Stimulated activated CD4-positive, alpha-beta T cell treated with anti-CD3 and anti-CD28 coated beads, Interleukin-4, amount 100 ng/mL, for 4 hours (primary cell): ENCODE measurements at regions not wholly inside any gene's neighbourhood (a gene's known extent, or its start where the extent isn't known, plus 50 kb on each side); places are given as distances from the start of the nearest gene placed in this dataset.

Source experiments
- DNase-seq, 2 experiments: peaks; one replicate each; pipeline ENCODE4 v3.0.0-alpha.2; 2020

DNA sequence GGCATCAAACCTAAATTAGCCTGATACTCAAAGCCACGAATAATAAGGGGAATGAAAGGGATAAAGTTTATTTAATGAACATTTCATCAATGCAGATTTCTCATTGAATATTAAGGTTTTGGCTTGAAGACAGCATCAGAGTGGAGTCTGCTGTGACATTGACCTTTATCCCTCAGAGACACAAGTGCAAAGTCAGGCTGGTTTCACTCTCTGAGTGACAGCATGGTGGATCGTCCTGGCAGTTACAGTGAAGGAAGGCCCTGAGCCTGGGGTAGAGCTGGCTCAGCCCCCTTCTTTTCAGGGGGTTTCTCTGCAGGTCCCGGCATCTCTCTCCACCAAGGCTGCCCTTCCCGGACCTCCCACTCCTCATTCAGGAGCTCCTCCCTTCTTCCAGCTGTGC is 503.1 kb downstream of the PREX1 start:
- no peak for DNase-seq

DNA sequence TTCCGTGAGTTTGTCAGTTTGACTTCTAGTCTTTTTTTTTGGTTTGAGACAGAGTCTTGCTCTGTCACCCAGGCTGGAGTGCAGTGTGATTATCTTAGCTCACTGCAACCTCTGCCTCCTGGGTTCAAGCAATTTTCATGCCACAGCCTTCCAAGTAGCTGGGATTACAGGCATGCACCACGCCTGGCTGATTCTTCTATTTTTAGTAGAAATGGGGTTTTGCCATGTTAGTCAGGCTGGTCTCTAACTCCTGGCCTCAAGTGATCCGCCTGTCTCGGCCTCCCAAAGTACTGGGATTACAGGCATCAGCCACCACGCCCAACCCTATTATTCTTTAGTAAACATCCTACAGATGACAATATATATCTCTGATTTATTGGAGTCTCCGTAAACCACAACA is 506.5 kb downstream of the PREX1 start:
- no peak for DNase-seq

DNA sequence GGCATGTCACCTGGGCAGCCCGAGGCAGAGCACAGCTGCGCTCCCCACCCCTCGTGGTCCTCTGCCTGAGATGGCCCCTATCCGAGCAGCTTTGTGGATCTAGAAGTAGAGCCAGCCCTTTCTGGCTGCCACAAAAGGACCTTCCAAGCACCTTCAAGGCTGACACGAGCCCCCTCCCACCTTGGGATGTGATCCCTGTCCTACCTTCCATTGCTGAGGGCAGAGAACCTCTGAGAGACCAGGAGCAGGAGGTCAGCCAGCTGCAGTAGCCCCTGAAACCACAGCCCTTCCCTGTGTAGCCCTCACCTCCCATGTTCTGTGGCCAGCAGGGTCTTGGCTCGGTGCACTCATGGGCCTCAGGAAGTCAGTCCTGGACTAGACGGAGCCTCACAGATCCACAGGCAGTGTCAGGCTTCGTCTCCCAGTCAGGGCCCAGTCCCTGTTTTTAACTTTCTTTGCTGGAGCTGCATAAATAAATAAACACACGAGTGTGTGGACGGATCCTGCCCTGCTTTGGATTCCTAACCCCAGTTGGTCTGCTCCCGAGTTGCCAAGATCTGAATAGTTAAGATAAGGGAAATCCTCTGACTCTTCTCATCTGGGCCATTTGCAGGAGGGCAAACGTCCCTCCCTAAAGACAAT is 507.7 kb downstream of the PREX1 start:
- no peak for DNase-seq

DNA sequence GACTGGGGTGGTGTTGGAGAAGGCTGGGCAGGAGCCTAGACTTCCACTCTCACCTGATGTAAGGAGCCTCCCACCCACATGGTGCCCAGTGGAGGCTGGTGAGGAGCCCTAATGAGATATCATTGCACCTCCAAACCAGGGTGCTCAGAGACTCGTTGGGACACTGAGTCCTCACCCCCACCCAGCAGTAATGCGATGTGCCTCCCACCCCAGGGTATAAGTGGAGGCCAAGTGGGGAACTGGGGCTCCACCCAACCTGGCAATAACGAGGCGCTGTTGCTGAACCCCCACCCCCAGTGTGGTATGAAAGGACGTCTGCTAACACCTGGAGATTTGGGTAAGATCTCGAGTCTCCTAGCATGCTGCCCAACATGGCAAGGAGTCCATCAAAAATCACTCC is 510.2 kb downstream of the PREX1 start:
- DNase-seq, result no peak

DNA sequence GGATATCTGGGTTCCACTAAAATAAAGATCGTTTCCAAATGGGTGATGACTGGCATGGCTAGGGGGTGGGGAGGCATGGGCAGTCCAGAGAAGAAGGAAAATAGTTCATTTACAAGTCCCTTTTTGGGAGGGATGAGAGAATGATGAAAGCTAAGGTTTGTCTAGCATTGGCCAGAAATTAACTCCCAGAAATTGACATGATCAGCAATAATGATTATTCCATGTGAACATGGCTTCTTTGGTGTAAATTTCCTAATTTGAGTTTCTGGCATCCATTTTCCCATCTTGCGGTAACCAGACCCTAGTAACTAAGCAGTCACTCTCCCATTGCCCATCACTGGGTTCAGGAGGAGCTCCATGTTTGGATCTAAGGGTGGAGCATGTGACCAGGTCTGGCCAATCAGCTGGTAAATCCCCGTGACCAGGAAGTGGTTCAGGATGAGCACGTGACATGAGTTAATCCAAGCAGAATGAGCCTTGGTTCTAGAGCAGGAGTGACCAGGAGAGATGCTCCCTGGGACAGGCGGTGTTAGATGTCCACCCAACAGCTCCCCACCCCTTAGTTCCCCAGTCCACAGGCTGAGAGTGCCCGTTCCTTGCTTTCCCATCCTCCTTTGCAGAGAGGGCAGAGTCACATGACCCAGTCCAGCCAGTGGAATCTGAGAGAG is 512.7 kb downstream of the PREX1 start:
- DNase-seq, result no peak

DNA sequence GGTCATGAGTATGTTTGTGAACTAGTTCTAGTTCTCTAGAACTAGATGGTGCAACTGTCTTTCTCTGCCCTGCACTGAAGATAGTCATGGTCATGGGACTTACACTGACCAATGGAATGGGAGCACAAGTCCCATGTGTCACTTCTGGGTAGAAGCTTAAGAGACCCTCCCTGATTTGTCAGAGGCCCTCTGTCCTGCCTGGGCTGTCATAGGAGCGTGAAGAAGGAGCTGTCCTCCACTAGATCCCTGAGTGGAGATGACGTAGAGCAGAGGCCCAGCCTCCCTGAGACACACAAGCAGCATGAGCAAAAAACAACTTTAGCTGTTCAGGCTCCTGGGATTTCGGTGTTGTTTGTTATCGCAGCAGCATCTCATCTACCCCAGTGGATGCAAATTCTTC is 514.5 kb downstream of the PREX1 start:
- no peak for DNase-seq

DNA sequence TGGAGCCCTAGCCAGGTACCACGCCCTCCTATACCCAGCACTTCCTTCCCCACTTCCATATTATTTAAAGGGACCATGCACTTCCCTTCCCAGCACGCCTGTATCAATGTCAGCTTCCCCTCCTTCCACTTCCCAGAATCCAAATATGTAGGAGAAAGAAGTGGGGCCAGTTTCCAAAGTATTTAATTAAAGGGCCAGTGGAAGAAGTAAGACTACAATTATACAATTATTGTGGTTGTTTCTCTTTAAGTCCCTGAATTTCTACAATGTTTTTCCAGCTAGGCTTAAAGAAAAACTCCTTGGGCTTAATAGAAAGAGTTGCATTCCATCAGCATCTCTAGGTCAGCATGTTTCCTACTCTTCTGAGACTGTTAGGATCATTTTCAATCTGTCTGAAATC is 515.8 kb downstream of the PREX1 start:
- no peak for DNase-seq

DNA sequence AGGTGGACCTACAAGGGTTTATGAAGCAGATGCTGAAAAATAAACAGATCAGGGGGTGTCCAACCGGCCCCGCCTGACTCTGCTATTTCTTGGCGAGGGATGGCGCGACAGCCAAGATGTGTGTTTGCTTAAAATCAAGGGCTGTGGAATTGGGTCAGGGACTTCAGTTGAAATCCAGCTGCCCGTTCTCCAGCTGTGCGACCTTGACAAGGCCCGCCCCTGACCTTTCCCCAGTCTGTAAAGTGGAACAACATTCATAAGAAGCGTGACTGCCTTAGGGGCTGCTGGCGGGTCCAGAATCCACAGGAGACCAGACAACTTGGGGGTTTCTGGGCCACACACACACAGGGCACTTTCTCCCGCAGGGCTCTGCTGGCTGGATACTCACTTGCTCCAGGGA is 517.5 kb downstream of the PREX1 start:
- no peak for DNase-seq

DNA sequence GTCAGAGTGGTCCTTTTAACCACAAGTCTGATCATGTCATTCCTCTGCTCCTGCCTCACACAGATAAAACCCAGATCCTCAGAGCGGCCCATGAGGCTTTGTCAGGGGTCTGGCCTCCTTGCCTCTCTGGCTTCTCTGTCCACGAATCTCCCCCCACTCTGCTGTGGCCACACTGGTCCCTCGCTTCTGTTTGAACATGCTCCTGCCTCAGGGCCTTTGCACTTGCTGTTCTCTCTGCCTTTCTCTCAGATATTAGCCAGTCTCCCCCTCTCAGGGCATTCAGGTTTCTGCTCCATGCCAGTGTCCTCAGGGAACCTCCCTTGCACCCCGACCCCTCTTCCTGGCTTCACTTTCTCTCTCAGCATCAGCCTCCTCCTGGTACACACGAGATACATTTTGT is 518.5 kb downstream of the PREX1 start:
- DNase-seq, result no peak

DNA sequence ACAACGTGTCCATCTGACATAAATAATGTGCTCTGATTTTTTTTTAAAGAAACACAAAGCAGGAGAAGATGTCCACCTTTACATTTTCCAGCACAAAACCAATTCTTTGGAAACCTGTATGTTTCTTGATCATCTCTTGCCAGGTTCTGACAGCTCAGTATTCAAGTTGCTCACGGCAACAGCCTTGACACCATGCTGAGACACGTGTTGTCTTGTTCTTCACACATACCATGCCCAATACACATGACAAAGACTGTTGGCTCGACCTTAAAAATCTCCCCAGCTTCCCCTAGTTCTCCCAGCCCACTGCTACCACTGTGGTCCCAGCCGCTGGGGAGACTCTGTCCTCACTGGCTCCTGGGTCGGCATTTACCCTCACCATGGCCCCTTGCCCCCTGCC is 518.9 kb downstream of the PREX1 start:
- DNase-seq, result no peak

DNA sequence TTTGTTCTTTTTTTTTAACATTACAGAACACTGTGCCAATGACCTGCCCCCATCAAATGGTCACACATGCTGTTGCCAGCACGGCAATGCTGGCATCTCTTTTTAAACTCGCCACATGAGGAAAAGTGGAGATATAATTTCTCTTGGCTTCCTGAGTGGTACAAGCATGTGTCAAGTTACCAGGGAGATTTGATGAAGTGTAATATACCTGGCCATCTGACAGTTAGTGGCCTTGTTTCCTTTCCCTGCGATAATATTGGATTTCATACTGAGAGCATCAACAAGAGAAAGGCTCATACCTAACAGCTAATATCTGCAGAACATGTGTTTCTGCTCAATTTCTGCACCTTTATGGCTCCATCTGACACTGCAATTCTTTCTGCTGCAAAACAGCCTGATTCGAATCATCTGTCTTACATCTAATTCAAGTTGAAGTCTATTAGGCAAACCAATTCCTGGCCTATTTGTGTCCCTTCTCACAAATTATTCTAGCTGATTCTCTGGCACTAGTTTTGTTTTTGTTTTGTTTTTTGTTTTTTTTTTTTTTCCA is 519.5 kb downstream of the PREX1 start:
- DNase-seq, result no peak

DNA sequence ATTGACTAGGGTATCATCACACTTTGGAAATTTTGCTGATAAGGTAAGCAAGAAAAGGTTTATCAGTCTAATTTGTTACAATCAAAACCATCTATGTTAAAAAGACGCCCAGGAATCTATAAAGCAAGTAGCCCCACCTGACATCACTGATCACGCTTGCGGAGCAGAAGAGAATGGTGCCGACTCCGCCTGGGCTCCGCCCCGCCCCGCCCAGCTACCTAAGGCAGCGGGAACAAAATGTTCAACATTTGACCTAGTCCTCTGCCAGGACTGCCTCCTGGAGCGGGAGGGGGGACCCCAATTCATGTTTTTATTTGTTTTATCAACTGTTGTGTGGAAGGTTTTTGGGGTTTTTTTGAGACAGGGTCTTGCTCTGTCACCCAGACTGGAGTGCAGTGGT is 520.5 kb downstream of the PREX1 start:
- DNase-seq, result no peak

DNA sequence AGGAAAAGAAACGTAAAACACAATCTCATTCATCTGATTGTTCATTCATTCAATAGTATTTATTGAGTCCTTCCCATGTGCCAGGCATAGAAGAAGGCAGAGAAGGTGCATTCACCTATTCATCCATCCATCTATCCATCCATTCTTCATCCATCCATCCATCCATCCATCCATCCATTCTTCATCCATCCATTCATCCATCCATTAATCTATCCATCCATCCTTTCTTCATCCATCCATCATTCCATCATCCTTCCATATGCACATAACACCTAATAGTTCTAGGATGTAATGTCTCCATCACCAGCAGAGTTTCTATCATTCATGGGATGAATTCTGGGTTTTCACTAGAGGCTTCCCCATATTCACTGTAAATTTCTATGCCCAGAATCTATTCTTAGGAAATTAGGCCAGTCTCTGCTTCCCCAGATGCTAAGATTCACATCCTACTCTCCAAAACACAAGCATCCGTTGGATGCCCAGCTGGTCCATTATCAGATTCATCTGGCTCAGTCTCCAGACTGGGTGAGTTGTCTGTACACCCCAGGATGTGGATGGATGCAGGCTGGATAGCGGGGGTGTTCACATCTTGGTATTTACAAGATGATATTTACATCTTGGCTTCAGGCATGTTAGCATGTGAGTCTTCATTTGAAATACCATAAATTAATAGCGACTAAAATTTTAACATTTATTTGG is 517.7 kb upstream of the SULF2 start:
- no peak for DNase-seq

DNA sequence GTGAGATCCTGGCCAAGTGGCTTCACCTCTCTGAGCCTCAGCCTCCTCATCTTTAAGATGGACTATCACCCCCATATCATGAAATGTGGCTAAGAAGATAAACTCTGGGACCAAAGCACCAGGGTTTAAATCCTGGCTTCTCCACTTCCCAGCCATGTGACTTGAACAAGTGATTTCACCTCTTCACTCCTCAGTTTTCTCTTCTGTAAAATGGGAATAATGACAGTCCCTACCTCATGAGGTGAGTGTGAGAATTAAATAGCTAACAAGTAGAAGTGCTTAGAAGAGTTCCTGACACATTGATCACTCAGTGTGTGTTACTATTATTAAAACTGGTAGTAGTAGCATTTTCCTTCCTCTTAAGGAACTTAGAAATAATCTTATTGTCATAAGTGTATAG is 516.9 kb upstream of the SULF2 start:
- no peak for DNase-seq

DNA sequence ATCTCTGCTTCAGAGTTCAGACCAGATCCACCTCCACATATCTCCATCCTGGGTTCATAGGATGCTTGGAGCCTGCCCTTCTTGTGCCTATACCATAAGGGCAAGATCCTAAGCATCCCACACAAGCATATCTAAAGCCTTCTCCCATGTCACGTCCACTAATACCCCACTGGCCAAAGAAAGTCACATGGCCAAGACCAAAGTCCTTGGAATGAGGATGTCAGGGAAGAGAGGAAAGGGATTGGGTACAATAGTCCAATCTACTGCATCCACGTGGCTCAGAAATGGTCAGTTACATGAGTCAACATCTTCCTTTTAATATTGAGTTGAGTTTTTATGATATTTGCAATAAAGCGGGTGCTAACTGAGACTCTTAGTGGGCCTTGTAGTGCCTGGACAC is 515.9 kb upstream of the SULF2 start:
- no peak for DNase-seq

DNA sequence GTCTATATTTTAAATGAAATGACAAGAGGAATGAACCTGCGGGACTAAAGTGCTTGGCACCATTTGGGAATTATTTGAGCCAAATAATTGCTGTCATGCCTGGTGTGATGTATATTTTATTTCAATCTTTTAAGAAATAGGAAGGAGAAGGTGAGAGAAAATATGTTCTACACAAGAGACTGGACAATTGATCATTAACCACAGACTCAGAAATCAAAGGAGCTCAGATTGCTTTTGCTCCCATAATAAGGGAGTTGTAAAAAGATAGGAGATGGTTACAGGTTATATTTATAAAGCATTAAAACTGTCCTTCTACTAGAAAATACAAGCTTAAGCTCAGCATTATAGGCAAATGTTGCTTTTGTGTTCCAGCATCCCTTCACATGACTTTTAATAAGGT is 515.2 kb upstream of the SULF2 start:
- no peak for DNase-seq

DNA sequence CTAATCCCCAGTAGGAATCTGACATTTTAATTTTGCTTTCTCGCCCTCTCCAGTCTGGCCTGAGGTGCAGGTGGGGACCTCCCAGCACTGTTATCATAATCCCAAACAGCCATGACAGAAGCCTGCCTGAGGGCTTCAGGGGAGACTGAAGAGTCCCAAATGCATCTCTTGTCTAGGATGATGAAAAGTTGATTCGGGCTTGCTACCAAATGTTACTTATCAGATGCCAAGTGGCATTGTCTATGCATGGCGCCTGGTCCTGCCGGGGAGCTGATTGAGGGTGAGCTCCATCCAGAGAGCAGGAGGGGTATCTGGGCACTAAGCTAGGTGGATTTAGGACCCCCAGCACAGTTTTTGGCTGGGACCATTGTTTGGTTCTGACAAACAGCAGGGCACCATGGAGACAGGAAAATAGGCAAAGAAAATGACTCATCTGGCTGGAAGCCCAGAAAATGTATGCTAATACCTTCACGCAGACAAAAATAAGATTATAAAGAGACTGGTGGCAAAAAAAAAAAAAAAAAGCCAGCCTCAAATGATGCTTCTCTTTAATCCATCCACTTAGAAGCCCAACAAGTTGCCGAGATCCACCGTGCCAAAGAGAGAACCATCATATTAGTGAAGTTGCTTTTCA is 513.7 kb upstream of the SULF2 start:
- DNase-seq, result no peak

DNA sequence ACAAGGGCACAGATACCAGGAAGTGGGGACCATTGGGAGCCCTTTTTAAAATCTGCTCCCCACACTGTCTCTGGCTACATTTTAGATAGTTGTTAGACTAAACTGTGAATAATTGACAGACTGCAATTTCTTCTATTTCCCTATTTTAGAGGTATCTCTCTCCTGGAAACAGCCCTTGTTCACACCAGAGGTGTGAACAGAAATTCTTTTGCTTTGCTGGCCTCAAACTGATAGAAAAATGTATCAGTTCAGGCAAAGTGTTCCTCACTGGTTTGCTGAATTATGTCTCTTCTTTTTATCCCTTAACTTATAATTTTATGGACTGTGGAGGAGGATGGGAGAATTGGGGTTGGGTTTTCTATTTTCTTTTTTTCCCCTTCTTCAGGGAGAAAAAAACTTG is 513.2 kb upstream of the SULF2 start:
- no peak for DNase-seq

DNA sequence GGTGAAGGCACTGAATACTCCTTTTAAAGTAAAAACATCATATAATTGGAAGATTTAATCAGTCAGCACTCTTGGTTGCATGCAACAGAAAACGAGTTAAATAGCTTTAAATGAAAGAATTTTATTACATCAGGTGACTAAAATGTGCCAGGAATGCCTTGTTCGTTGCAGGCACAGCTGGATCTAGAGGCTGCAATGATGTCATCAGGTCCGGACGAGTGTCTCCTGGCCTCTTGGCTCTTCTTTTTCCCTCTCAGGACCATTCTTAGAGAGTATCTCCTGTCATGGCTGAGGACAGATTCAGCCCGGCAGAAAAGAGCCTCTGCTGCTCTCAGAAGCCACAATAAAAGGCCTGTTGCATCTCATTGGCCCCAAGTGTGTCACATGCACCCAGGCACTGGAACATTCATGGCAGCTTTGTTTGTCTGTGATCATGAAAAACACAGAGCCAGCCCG is 510.7 kb upstream of the SULF2 start:
- no peak for DNase-seq

DNA sequence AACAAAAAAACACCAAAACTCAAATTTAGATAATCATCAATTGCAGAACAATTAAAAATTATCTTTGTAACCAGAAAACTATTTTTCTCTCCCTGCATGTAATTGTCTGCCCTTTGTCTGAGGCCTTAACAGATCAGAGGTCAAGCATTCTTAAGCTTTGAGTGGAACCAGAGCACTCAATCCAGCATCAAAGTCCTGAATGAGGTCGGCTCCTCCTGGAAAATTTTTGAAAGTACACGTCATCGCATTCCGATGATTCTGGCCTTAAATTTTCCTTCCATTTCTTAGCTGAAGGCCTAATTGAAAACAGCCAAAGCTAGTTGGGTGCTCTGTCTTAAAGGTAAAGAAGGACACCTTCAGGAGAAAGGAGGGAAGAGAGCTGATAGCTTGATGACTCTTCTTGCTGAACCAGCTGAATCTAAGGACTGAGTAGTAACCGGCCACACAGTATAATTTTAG is 510.2 kb upstream of the SULF2 start:
- no peak for DNase-seq

DNA sequence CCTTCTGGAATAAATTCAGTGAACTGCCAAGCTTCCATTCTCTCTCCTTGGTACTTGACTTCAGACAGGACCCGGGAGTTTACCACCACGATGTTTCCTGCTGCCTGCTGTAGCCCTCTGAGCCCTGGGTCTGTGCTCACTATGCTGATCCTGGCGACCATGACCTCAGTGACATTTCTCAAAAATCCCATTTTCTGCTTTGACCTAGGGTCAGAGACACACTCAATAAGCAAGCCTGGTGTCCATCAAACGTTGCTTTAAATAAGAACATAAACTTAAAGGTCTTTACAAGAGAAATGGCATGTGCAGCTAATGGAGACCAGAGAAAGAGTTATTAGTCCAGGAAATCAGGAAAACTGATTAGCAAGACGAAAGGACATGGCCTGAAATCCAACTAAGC is 509.7 kb upstream of the SULF2 start:
- no peak for DNase-seq

DNA sequence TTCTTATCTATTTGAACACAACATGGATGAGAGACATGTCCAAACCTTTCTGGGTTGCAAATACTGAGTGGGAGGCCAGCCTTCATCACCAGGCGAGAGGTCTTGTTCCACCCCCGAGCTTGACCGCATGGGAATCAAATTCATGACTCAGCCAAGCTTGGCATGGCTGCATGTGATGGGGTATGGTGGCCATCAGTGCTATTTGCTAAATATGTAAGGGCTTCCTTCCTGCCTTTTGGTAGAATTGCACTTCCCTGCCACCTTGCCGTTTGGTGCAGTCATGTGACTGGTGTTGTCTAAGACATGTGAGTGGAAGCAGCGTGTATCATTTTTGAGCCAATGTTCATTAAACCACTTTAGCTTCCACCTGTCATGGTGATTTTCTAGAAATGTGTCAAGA is 508.9 kb upstream of the SULF2 start:
- DNase-seq, result no peak

DNA sequence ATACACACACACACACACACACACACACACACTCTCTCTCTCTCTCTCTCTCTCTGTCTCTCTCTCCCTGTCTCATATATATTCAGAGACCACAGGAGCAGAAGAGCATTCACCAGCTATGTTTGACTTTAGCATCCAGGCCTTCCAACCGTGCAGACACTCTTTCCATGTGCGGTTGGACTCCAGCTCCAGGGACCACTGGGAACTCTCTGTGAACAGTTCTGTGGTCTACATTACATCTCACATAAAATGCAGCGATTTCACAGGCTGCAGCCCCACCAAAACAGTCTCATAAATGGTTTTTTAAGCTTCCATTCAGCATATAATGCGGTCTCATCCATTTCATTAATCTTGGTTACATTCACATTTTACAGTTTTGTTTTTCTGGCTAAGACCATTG is 508.4 kb upstream of the SULF2 start:
- DNase-seq, result no peak

DNA sequence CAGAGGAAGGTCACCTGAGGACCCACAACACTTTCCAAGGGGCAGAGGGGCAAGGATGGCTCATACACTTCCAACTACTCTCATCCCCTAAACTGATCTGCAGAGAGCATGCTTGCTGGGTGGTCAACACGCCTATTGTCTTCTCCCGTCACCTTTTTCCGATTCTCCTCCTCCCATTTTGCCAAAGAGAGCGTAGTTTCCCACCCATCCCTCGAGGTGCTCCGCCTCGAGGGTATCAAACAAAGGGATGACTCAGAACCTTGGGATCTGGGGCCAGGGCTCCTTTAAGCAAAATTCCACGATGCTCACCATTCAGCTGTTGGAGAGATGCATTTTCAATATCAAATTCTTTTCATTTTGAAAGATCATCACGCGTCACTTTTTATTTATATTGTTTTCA is 507.5 kb upstream of the SULF2 start:
- DNase-seq, result no peak
